HG02840 (cell line): ENCODE measurements at regions not wholly inside any gene's neighbourhood (a gene's known extent, or its start where the extent isn't known, plus 50 kb on each side); places are given as distances from the start of the nearest gene placed in this dataset.

Experiments
- ATAC-seq: cut with Tn5 transposase; IDR thresholded peaks from one replicate; pipeline ENCODE4 v1.9.1; 2021; ENCODE audit warnings: mild to moderate bottlenecking, moderate library complexity, moderate number of reproducible peaks; ENCODE audit not compliant: unreplicated experiment, low FRiP score

- no peak for ATAC-seq
These were observed 50.7 kb upstream of the PLPP4 start for GRCh38 chr10:120406376-120406775.
